K562 (cell line): ENCODE measurements at regions not wholly inside any gene's neighbourhood (a gene's known extent, or its start where the extent isn't known, plus 50 kb on each side); places are given as distances from the start of the nearest gene placed in this dataset.

Experiments used
- ATAC-seq: fragments of 200-7000 bp; cut with Tn5 transposase; 3 replicates; pipeline ENCODE4 v1.9.1; 2020; ENCODE audit warnings: moderate library complexity
- BruUV-seq: library from RNA; stranded (reverse); fragments of 400-500 nt; replicated peaks from 2 replicates; lab custom pipeline; 2021; lab: Mats Ljungman, UMichigan
- CTCF ChIA-PET: fragments of 300-600 bp; formaldehyde crosslinking; extraction: SDS; loops from one replicate; lab custom pipeline; 2021; ENCODE audit warnings: low intra/inter-chr PET ratio; lab: Yijun Ruan, JAX
- POLR2A ChIA-PET: fragments of 300-600, 350-650 bp; sonication (Branson Sonifier 250); formaldehyde crosslinking; extraction: SDS; loops from one replicate; lab custom pipeline; 2021; ENCODE audit warnings: antibody characterized with exemption, inconsistent platforms; lab: Yijun Ruan, JAX
- DNase-seq, 4 experiments: peaks; one replicate each; pipeline versions ENCODE4 v3.0.0 to v3.0.0-alpha.2; 2011 to 2018; ENCODE audit warnings: low spot score in 3 of 4, mixed read lengths in 3 of 4; ENCODE audit errors: extremely low read depth in 1 of 4
- FAIRE-seq: peaks from 2 replicates; lab custom pipeline; 2011; peaks lifted over from hg19 to GRCh38; lab: Jason Lieb, UNC
- H2AFZ ChIP-seq: 2 replicates; pipeline ENCODE4 v1.6.0; 2011; ENCODE audit warnings: low read depth, low read length, control low read depth, inconsistent platforms
- H3K27ac ChIP-seq: fragments of 200-600 bp; 3 replicates; pipeline ENCODE4 v1.8.0; 2011; ENCODE audit warnings: low read depth, mild to moderate bottlenecking, control low read depth, inconsistent platforms, low read length, moderate library complexity, mixed read lengths; ENCODE audit errors: extremely low read depth
- H3K27me3 ChIP-seq, 2 experiments: fragments of 300-600 bp in 1 of 2; 2 replicates in 1 of 2; 3 replicates in 1 of 2; pipeline versions ENCODE4 v1.6.0 to v1.8.0; 2011; ENCODE audit warnings: inconsistent platforms in 2 of 2, low read length in 2 of 2, mild to moderate bottlenecking in 1 of 2, mixed read lengths in 1 of 2, moderate library complexity in 1 of 2; ENCODE audit not compliant: control insufficient read depth in 2 of 2, insufficient read depth in 2 of 2
- H3K36me3 ChIP-seq: fragments of 300-600 bp; 3 replicates; pipeline ENCODE4 v1.8.0; 2011; ENCODE audit warnings: mild to moderate bottlenecking, low read length, inconsistent platforms; ENCODE audit not compliant: control insufficient read depth, insufficient read depth
- H3K4me1 ChIP-seq, 2 experiments: fragments of 200-600 bp in 1 of 2; replicated peaks in 1 of 2; 2 replicates in 1 of 2; 3 replicates in 1 of 2; pipeline versions ENCODE4 v1.5.1 to v1.8.0; 2011; ENCODE audit warnings: inconsistent platforms in 2 of 2, low read length in 2 of 2, mild to moderate bottlenecking in 1 of 2, mixed read lengths in 1 of 2, moderate library complexity in 1 of 2; ENCODE audit not compliant: control insufficient read depth in 2 of 2, insufficient read depth in 2 of 2
- H3K4me2 ChIP-seq: 2 replicates; pipeline ENCODE4 v1.6.1; 2011; ENCODE audit warnings: low read length, control low read depth, inconsistent platforms, mixed read lengths; ENCODE audit not compliant: insufficient read depth
- H3K4me3 ChIP-seq: fragments of 200-600 bp; sonication (generic), shearing (Covaris generic); 2 replicates; pipeline ENCODE4 v1.5.1; 2016; ENCODE audit warnings: control low read depth, inconsistent platforms
- H3K79me2 ChIP-seq: fragments of 200-600 bp; 3 replicates; pipeline ENCODE4 v1.8.0; 2011; ENCODE audit warnings: low read length, inconsistent platforms; ENCODE audit not compliant: control insufficient read depth, insufficient read depth
- H3K9ac ChIP-seq, 2 experiments: 2 replicates each; pipeline versions ENCODE4 v1.6.0 to v1.6.1; 2011; ENCODE audit warnings: low read depth in 2 of 2, low read length in 2 of 2, control low read depth in 1 of 2, inconsistent platforms in 1 of 2, mild to moderate bottlenecking in 1 of 2, mixed read lengths in 1 of 2; ENCODE audit not compliant: insufficient read depth in 1 of 2
- H3K9me1 ChIP-seq: one replicate; pipeline ENCODE4 v1.6.0; 2011; ENCODE audit warnings: inconsistent platforms, mild to moderate bottlenecking, low read length, moderate library complexity; ENCODE audit not compliant: control insufficient read depth, insufficient read depth
- H3K9me3 ChIP-seq: replicated peaks from 2 replicates; pipeline ENCODE4 v1.5.1; 2011; ENCODE audit warnings: low read depth, low read length, inconsistent platforms; ENCODE audit not compliant: control insufficient read depth, insufficient read depth
- H4K20me1 ChIP-seq: replicated peaks from 2 replicates; pipeline ENCODE4 v1.6.1; 2011; ENCODE audit warnings: low read length, inconsistent platforms, mixed read lengths; ENCODE audit not compliant: control insufficient read depth, insufficient read depth
- GATA2 ChIP-seq: sonication (generic); formaldehyde crosslinking; IDR thresholded peaks from 2 replicates; pipeline ENCODE4 v1.4.0; 2020; ENCODE audit warnings: mild to moderate bottlenecking, missing genetic modification reagents
- JUNB ChIP-seq: fragments of 450-650 bp; formaldehyde crosslinking; conservative IDR thresholded peaks from 2 replicates; pipeline ENCODE4 v1.4.0; 2020; ENCODE audit warnings: mild to moderate bottlenecking
- KDM1A ChIP-seq, 2 experiments: fragments of 450-650 bp; IDR thresholded peaks; 2 replicates each; pipeline ENCODE4 v1.6.1; 2016; ENCODE audit warnings: mild to moderate bottlenecking in 2 of 2
- MTF1 ChIP-seq: fragments of 250-450 bp; sonication (Bioruptor Pico); IDR thresholded peaks from 2 replicates; pipeline ENCODE4 v1.9.0; 2021; ENCODE audit warnings: moderate library complexity, mild to moderate bottlenecking, inconsistent platforms, borderline replicate concordance
- NCOR1 ChIP-seq: fragments of 450-650 bp; IDR thresholded peaks from 2 replicates; pipeline ENCODE4 v1.6.1; 2016; ENCODE audit warnings: mild to moderate bottlenecking, moderate library complexity
- NONO ChIP-seq, 2 experiments: fragments of 200-400 bp in 1 of 2; fragments of 450-650 bp in 1 of 2; formaldehyde crosslinking in 1 of 2; IDR thresholded peaks; 2 replicates each; pipeline ENCODE4 v1.6.1; 2017; ENCODE audit warnings: low read depth in 2 of 2, mild to moderate bottlenecking in 2 of 2, moderate library complexity in 2 of 2, low read length in 1 of 2
- ZKSCAN1 ChIP-seq: fragments of 150-350 bp; IDR thresholded peaks from 2 replicates; pipeline ENCODE4 v1.6.1; 2016; ENCODE audit warnings: low read depth, low read length
- ZNF24 ChIP-seq: fragments of 450-650 bp; IDR thresholded peaks from 2 replicates; pipeline ENCODE4 v1.6.1; 2016
- WGBS: fragments of 100-300 bp; shearing (Covaris generic); methylation state at CpG from one replicate; pipeline ENCODE4 v1.1.6; 2016; ENCODE audit warnings: low coverage, mixed read lengths; ENCODE audit not compliant: insufficient coverage; ENCODE audit errors: missing lambda C conversion rate; 5-methylcytosine and 5-hydroxymethylcytosine counted together
- in situ Hi-C: fragments of 300-500 bp; cut with MboI; formaldehyde crosslinking; loops from 4 replicates; pipeline ENCODE4 v1.15.0; 2018; ENCODE audit warnings: inconsistent platforms, mixed read lengths
- intact Hi-C: fragments of 100-400 bp; cut with micrococcal nuclease; formaldehyde crosslinking; loops from 2 replicates; pipeline ENCODE4 v1.14.2; 2022

- FAIRE-seq: no peak
- no TSS peak for BruUV-seq
These were observed 561.1 kb downstream of the NR2F1-AS1 start for GRCh38 chr5:93019896-93020295.

DNA sequence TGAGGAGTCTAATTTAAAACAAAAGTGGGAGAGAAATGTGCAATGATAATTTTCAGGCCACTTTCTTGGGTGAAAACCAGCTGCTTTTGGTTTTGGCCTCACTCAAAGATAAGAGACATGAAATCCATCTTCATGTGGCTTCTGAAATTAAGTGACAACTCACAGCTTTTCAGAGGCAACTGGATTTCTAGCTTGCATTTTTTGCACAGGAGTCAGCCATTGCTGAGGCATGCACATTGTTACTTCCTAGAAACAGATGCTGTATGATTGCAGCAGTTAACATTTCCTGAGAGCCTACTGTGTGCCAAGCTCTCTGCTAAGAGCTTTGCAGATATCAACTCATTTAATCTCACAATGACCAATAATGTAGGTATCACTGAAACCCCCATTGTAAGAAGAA is 562.6 kb downstream of the NR2F1-AS1 start:
- ATAC-seq: no peak
- H3K27me3 ChIP-seq: no peaks in the 10 kb centered on the region
- intact Hi-C loops: no loop called here
- H3K4me3 ChIP-seq: no peak overlapping the region
- H3K4me1 ChIP-seq: no peaks in the 10 kb centered on the region
- TF ChIP-seq ZNF24 (no peak), JUNB (no peak), NONO (IDR thresholded peaks at IDR 0.05; ENCODE audit: low read depth in 2 of 2, low read length in 1 of 2) (no peak), NCOR1 (no peak), MTF1 (CRISPR knock-in tag) (no peak), GATA2 (CRISPR knock-in tag) (no peak), KDM1A (IDR thresholded peaks at IDR 0.05) (no peak)
- H3K79me2 ChIP-seq: no peaks in the 10 kb centered on the region
- H2AFZ ChIP-seq: no peak overlapping the region
- no peaks in the 10 kb centered on the region for H4K20me1 ChIP-seq
- no peak overlapping the region for H3K9ac ChIP-seq
- DNase-seq: no peak
- CTCF ChIA-PET: no interaction called here
- POLR2A ChIA-PET: no interaction called here
- in situ Hi-C loops: no loop called here
- no peaks in the 10 kb centered on the region for H3K36me3 ChIP-seq
- 0 out of 2 replicates have a peak, but pooled peaks cover 1% of the 10 kb centered on the region for H3K9me3 ChIP-seq
- no peak overlapping the region for H3K27ac ChIP-seq
- FAIRE-seq: no peak
- BruUV-seq: no TSS peak
- H3K9me1 ChIP-seq: no peaks in the 10 kb centered on the region
- no peak overlapping the region for H3K4me2 ChIP-seq

More at GRCh38 chr5:93019896-93020295, 561.1 kb downstream of the NR2F1-AS1 start:
- H3K9me3 ChIP-seq: 0 out of 2 replicates have a peak, but pooled peaks cover 1% of the 10 kb centered on the region
- H3K4me2 ChIP-seq: no peak overlapping the region
- CTCF ChIA-PET: no interaction called here
- H3K27ac ChIP-seq: no peak overlapping the region
- POLR2A ChIA-PET: no interaction called here
- H3K27me3 ChIP-seq: no peaks in the 10 kb centered on the region
- in situ Hi-C loops: no loop called here
- intact Hi-C loops: no loop called here
- no peaks in the 10 kb centered on the region for H3K9me1 ChIP-seq
- ATAC-seq (no peak), DNase-seq (no peak)
- 0% methylated on average over 2 of the region's 2 CpGs for WGBS
- H4K20me1 ChIP-seq: no peaks in the 10 kb centered on the region
- no peak overlapping the region for H3K9ac ChIP-seq
- H3K4me3 ChIP-seq: no peak overlapping the region
- no peaks in the 10 kb centered on the region for H3K36me3 ChIP-seq
- no peak overlapping the region for H2AFZ ChIP-seq
- TF ChIP-seq ZKSCAN1: no peak
- H3K4me1 ChIP-seq: no peaks in the 10 kb centered on the region
- no peaks in the 10 kb centered on the region for H3K79me2 ChIP-seq
